Endothelial cell of umbilical vein (primary cell): ENCODE measurements at regions not wholly inside any gene's neighbourhood (a gene's known extent, or its start where the extent isn't known, plus 50 kb on each side); places are given as distances from the start of the nearest gene placed in this dataset.

Experiments
- BruUV-seq: library from RNA; stranded (reverse); fragments of 400-500 nt; replicated peaks from 2 replicates; lab custom pipeline; 2021; lab: Mats Ljungman, UMichigan
- CTCF ChIA-PET: fragments of 300-600, 350-600 bp; sonication (Branson Sonifier 250); formaldehyde crosslinking; loops from one replicate; lab custom pipeline; 2021; ENCODE audit warnings: antibody characterized with exemption, inconsistent platforms; lab: Charles Lee
- POLR2A ChIA-PET: fragments of 300-600, 350-600 bp; sonication (Branson Sonifier 250); formaldehyde crosslinking; loops from one replicate; lab custom pipeline; 2021; ENCODE audit warnings: antibody characterized with exemption, inconsistent platforms; lab: Charles Lee
- DNase-seq: peaks from one replicate; pipeline ENCODE4 v3.0.0-alpha.2; 2011; ENCODE audit warnings: low read depth, low spot score
- FAIRE-seq: peaks from 2 replicates; lab custom pipeline; 2011; peaks lifted over from hg19 to GRCh38; lab: Jason Lieb, UNC
- H2AFZ ChIP-seq: 2 replicates; pipeline ENCODE4 v1.6.0; 2012; ENCODE audit warnings: low read depth, low read length, control low read depth, inconsistent platforms
- H3K27ac ChIP-seq: 2 replicates; pipeline ENCODE4 v1.5.1; 2011; ENCODE audit warnings: low read depth, mild to moderate bottlenecking, control low read depth, low read length, moderate library complexity; ENCODE audit not compliant: insufficient read depth
- H3K27me3 ChIP-seq, 2 experiments: 2 replicates each; pipeline versions ENCODE4 v1.6.0 to v1.6.1; 2011; ENCODE audit warnings: low read length in 2 of 2, mixed read lengths in 1 of 2; ENCODE audit not compliant: control insufficient read depth in 2 of 2, insufficient read depth in 2 of 2
- H3K36me3 ChIP-seq, 2 experiments: 2 replicates in 1 of 2; 3 replicates in 1 of 2; pipeline ENCODE4 v1.5.1; 2011; ENCODE audit warnings: low read length in 2 of 2, mild to moderate bottlenecking in 1 of 2, moderate library complexity in 1 of 2; ENCODE audit not compliant: control insufficient read depth in 2 of 2, insufficient read depth in 2 of 2; ENCODE audit errors: extremely low read depth in 1 of 2
- H3K4me1 ChIP-seq: 3 replicates; pipeline ENCODE4 v1.5.1; 2011; ENCODE audit warnings: mild to moderate bottlenecking, low read length; ENCODE audit not compliant: control insufficient read depth, insufficient read depth; ENCODE audit errors: extremely low read depth
- H3K4me2 ChIP-seq: 2 replicates; pipeline ENCODE4 v1.6.1; 2011; ENCODE audit warnings: low read length, control low read depth, mixed read lengths; ENCODE audit not compliant: insufficient read depth
- H3K4me3 ChIP-seq, 3 experiments: fragments of 200-600 bp in 1 of 3; sonication (generic), shearing (Covaris generic) in 1 of 3; replicated peaks in 1 of 3; 2 replicates each; pipeline ENCODE4 v1.5.1; 2011 to 2016; ENCODE audit warnings: control low read depth in 3 of 3, low read length in 3 of 3, mild to moderate bottlenecking in 2 of 3, inconsistent platforms in 1 of 3, low read depth in 1 of 3, moderate library complexity in 1 of 3; ENCODE audit not compliant: insufficient read depth in 1 of 3
- H3K79me2 ChIP-seq: 2 replicates; pipeline ENCODE4 v1.6.0; 2012; ENCODE audit warnings: low read length, inconsistent platforms; ENCODE audit not compliant: control insufficient read depth, insufficient read depth
- H3K9ac ChIP-seq: replicated peaks from 2 replicates; pipeline ENCODE3; 2011; ENCODE audit warnings: low read length, control low read depth; ENCODE audit not compliant: insufficient read depth; ENCODE audit errors: extremely low read depth
- H3K9me1 ChIP-seq: replicated peaks from 3 replicates; pipeline ENCODE4 v1.6.0; 2011; ENCODE audit warnings: mild to moderate bottlenecking, low read length; ENCODE audit not compliant: control insufficient read depth, insufficient read depth; ENCODE audit errors: extremely low read depth
- H3K9me3 ChIP-seq: replicated peaks from 2 replicates; pipeline ENCODE4 v1.5.1; 2012; ENCODE audit warnings: low read length, inconsistent platforms; ENCODE audit not compliant: control insufficient read depth, insufficient read depth
- H4K20me1 ChIP-seq: replicated peaks from 2 replicates; pipeline ENCODE3; 2011; ENCODE audit warnings: mild to moderate bottlenecking, low read length; ENCODE audit not compliant: control insufficient read depth, insufficient read depth; ENCODE audit errors: extremely low read depth
- CTCF ChIP-seq, 2 donors: IDR thresholded peaks; 1 replicate in 1 of 2; 2 replicates in 1 of 2; pipeline ENCODE4 v1.5.1; 2011; ENCODE audit warnings: low read length in 2 of 2, mild to moderate bottlenecking in 2 of 2, moderate library complexity in 2 of 2, control low read depth in 1 of 2, inconsistent platforms in 1 of 2, low read depth in 1 of 2; ENCODE audit not compliant: insufficient read depth in 1 of 2; ENCODE audit errors: extremely low read depth in 1 of 2
- EZH2 ChIP-seq: IDR thresholded peaks from 2 replicates; pipeline ENCODE4 v1.6.1; 2012; ENCODE audit warnings: borderline replicate concordance, low read depth, mild to moderate bottlenecking, moderate library complexity, low read length, inconsistent platforms; ENCODE audit not compliant: severe bottlenecking
- FOS ChIP-seq: IDR thresholded peaks from 2 replicates; pipeline ENCODE4 v1.6.1; 2011; ENCODE audit warnings: mild to moderate bottlenecking, low read length, moderate library complexity, borderline replicate concordance; ENCODE audit not compliant: insufficient read depth
- GATA2 ChIP-seq: IDR thresholded peaks from 2 replicates; pipeline ENCODE4 v1.7.0; 2011; ENCODE audit warnings: low read depth, mild to moderate bottlenecking, moderate library complexity, mixed read lengths, low read length; ENCODE audit not compliant: insufficient read length, insufficient read depth
- JUN ChIP-seq: IDR thresholded peaks from 2 replicates; pipeline ENCODE4 v1.6.1; 2011; ENCODE audit warnings: borderline replicate concordance, low read depth; ENCODE audit not compliant: insufficient read length, insufficient read depth
- MAX ChIP-seq: IDR thresholded peaks from 2 replicates; pipeline ENCODE4 v1.6.1; 2011; ENCODE audit not compliant: insufficient read depth, insufficient read length
- MYC ChIP-seq: IDR thresholded peaks from one replicate; pipeline ENCODE4 v1.6.1; 2011; ENCODE audit warnings: mild to moderate bottlenecking, low read depth, low read length
- POLR2A ChIP-seq: IDR thresholded peaks from 2 replicates; pipeline ENCODE4 v1.6.1; 2012; ENCODE audit warnings: low read depth, mild to moderate bottlenecking, control low read depth, low read length
- POLR2AphosphoS5 ChIP-seq: IDR thresholded peaks from 2 replicates; pipeline ENCODE4 v1.6.1; 2012; ENCODE audit warnings: low read depth, mild to moderate bottlenecking, control low read depth, low read length, moderate library complexity; ENCODE audit not compliant: insufficient read depth
- dilution Hi-C: fragments of 300-500 bp; cut with MboI; formaldehyde crosslinking; loops from one replicate; pipeline ENCODE4 v1.15.0; 2019; ENCODE audit warnings: low sequenced_read_pairs; ENCODE audit not compliant: extremely low pct_ligation_motif_present
- intact Hi-C: fragments of 100-400 bp; cut with micrococcal nuclease; formaldehyde crosslinking; loops from one replicate; pipeline ENCODE4 v1.10.0; 2022

GRCh38 chr15:93223803-93224202 is 134.8 kb upstream of the RGMA start:
- H3K4me1 ChIP-seq = no peaks in the 10 kb centered on the region
- no peaks in the 10 kb centered on the region for H4K20me1 ChIP-seq
- dilution Hi-C loops = no loop called here
- no peak overlapping the region for H3K9ac ChIP-seq
- H3K4me3 ChIP-seq = no peak overlapping the region
- H3K4me2 ChIP-seq = no peak overlapping the region
- no TSS peak for BruUV-seq
- ChIA-PET CTCF (no interaction called here), POLR2A (no interaction called here)
- no peaks in the 10 kb centered on the region for H3K79me2 ChIP-seq
- H3K27ac ChIP-seq = no peak overlapping the region
- no peaks in the 10 kb centered on the region for H3K36me3 ChIP-seq
- no peak for DNase-seq
- no peaks in the 10 kb centered on the region for H3K27me3 ChIP-seq
- no peak overlapping the region for H2AFZ ChIP-seq
- no peaks in the 10 kb centered on the region for H3K9me3 ChIP-seq
- intact Hi-C loops = no loop called here
- FAIRE-seq = no peak
- H3K9me1 ChIP-seq = no peaks in the 10 kb centered on the region
- no peak for TF ChIP-seq EZH2
- TF ChIP-seq POLR2AphosphoS5 = no peak
- no peak for TF ChIP-seq GATA2
- no peak for TF ChIP-seq MYC
- no peak for TF ChIP-seq POLR2A
- no peak for TF ChIP-seq MAX
- TF ChIP-seq FOS = no peak
- no peak for TF ChIP-seq JUN
- TF ChIP-seq CTCF (IDR thresholded peaks at IDR 0.05; ENCODE audit: extremely low read depth in 1 of 2, insufficient read depth in 1 of 2, low read depth in 1 of 2, low read length in 2 of 2) = no peak
